A549 (cell line): ENCODE measurements at regions not wholly inside any gene's neighbourhood (a gene's known extent, or its start where the extent isn't known, plus 50 kb on each side); places are given as distances from the start of the nearest gene placed in this dataset.
A peak's percentile ranks its signal among the peaks of the same experiment; 100 is the strongest.

Experiments
- ATAC-seq, 2 experiments: fragments of 200-7000 bp in 1 of 2; fragments of >200 bp in 1 of 2; cut with Nextera tagmentation in 1 of 2; cut with Tn5 transposase in 1 of 2; 3 replicates each; pipeline versions ENCODE4 v1.8.0 to v1.9.1; 2018 to 2020; ENCODE audit warnings: mild to moderate bottlenecking in 1 of 2, moderate library complexity in 1 of 2
- CTCF ChIA-PET: fragments of 300-600 bp; sonication (Branson Sonifier 250); formaldehyde crosslinking; extraction: SDS; loops from one replicate; lab custom pipeline; 2021; ENCODE audit warnings: antibody characterized with exemption, inconsistent platforms; lab: Yijun Ruan, JAX
- POLR2A ChIA-PET: fragments of 350-600 bp; formaldehyde crosslinking; extraction: SDS; loops from one replicate; lab custom pipeline; 2021; ENCODE audit warnings: antibody characterized with exemption, inconsistent platforms; lab: Yijun Ruan, JAX
- DNase-seq, 2 experiments: peaks; one replicate each; pipeline versions ENCODE4 v3.0.0 to v3.0.0-alpha.2; 2011 to 2016; ENCODE audit warnings: low read depth in 1 of 2, low spot score in 1 of 2
- FAIRE-seq: peaks from 2 replicates; lab custom pipeline; 2011; peaks lifted over from hg19 to GRCh38; lab: Jason Lieb, UNC
- H3K27ac ChIP-seq, 2 experiments: fragments of >200 bp; sonication (Bioruptor Twin); formaldehyde crosslinking; 3 replicates each; pipeline ENCODE4 v1.5.1; 2016 to 2017
- H3K4me1 ChIP-seq: fragments of >200 bp; sonication (Bioruptor Twin); formaldehyde crosslinking; 3 replicates; pipeline ENCODE4 v1.6.1; 2016
- H3K4me2 ChIP-seq: fragments of >200 bp; sonication (Bioruptor Twin); formaldehyde crosslinking; 3 replicates; pipeline ENCODE4 v1.6.1; 2016
- H3K4me3 ChIP-seq: fragments of >200 bp; sonication (Bioruptor Twin); formaldehyde crosslinking; 3 replicates; pipeline ENCODE4 v1.5.1; 2016
- H3K9me3 ChIP-seq: fragments of >200 bp; sonication (Bioruptor Twin); formaldehyde crosslinking; 3 replicates; pipeline ENCODE4 v1.6.1; 2016
- ATOH8 ChIP-seq: fragments of 250-450 bp; sonication (Bioruptor Pico); IDR thresholded peaks from 2 replicates; pipeline ENCODE4 v1.5.0; 2020; ENCODE audit warnings: low read depth, mild to moderate bottlenecking, moderate library complexity
- BCL3 ChIP-seq: fragments of >200 bp; sonication (Bioruptor Twin); formaldehyde crosslinking; IDR thresholded peaks from 3 replicates; pipeline ENCODE4 v1.6.1; 2016
- BHLHE40 ChIP-seq: IDR thresholded peaks from 2 replicates; pipeline ENCODE4 v1.6.1; 2012; ENCODE audit warnings: low read depth, low read length, inconsistent platforms
- CBX2 ChIP-seq: fragments of 200-600 bp; sonication (generic); IDR thresholded peaks from 2 replicates; pipeline ENCODE4 v1.6.1; 2016; ENCODE audit warnings: low read depth, mild to moderate bottlenecking, borderline replicate concordance
- CEBPB ChIP-seq, 2 experiments: fragments of >200 bp in 1 of 2; sonication (Bioruptor Twin) in 1 of 2; formaldehyde crosslinking in 1 of 2; IDR thresholded peaks; 2 replicates each; pipeline ENCODE4 v1.6.1; 2012 to 2016
- CHD4 ChIP-seq: fragments of 200-600 bp; sonication (generic); IDR thresholded peaks from 2 replicates; pipeline ENCODE4 v1.6.1; 2016; ENCODE audit warnings: antibody characterized with exemption, mild to moderate bottlenecking, borderline replicate concordance
- CTCF ChIP-seq: fragments of >200 bp; sonication (Bioruptor Twin); formaldehyde crosslinking; IDR thresholded peaks from 3 replicates; pipeline ENCODE4 v1.5.1; 2016
- HOXA7 ChIP-seq: fragments of 250-450 bp; sonication (Bioruptor Pico); IDR thresholded peaks from 2 replicates; pipeline ENCODE4 v1.5.0; 2020; ENCODE audit warnings: mild to moderate bottlenecking, moderate library complexity
- HOXB13 ChIP-seq: fragments of 250-450 bp; sonication (Bioruptor Pico); IDR thresholded peaks from 2 replicates; pipeline ENCODE4 v1.5.0; 2020; ENCODE audit warnings: low read depth, mild to moderate bottlenecking, moderate library complexity
- HOXB5 ChIP-seq: fragments of 250-450 bp; sonication (Bioruptor Pico); IDR thresholded peaks from 2 replicates; pipeline ENCODE4 v1.5.0; 2020; ENCODE audit warnings: mild to moderate bottlenecking, moderate library complexity
- MAZ ChIP-seq: fragments of 150-350 bp; IDR thresholded peaks from 2 replicates; pipeline ENCODE4 v1.6.1; 2014; ENCODE audit warnings: antibody characterized with exemption, low read depth, low read length, borderline replicate concordance
- MYC ChIP-seq: IDR thresholded peaks from 2 replicates; pipeline ENCODE4 v1.6.1; 2012; ENCODE audit warnings: mild to moderate bottlenecking, inconsistent platforms, low read length, improper control_type of control experiment, borderline replicate concordance
- NR3C1 ChIP-seq: fragments of >200 bp; sonication (Bioruptor Twin); formaldehyde crosslinking; IDR thresholded peaks from 3 replicates; pipeline ENCODE4 v1.6.1; 2017
- POLR2AphosphoS2 ChIP-seq: conservative IDR thresholded peaks from 2 replicates; pipeline ENCODE4 v1.6.1; 2012; ENCODE audit warnings: low read length, improper control_type of control experiment, inconsistent platforms
- RAD21 ChIP-seq, 2 experiments: fragments of >200 bp in 1 of 2; sonication (Bioruptor Twin) in 1 of 2; formaldehyde crosslinking in 1 of 2; IDR thresholded peaks in 1 of 2; conservative IDR thresholded peaks in 1 of 2; 2 replicates in 1 of 2; 3 replicates in 1 of 2; pipeline ENCODE4 v1.6.1; 2012 to 2018; ENCODE audit warnings: inconsistent platforms in 1 of 2
- REST ChIP-seq: fragments of 200-600 bp; sonication (generic); IDR thresholded peaks from 2 replicates; pipeline ENCODE4 v1.6.1; 2016; ENCODE audit warnings: antibody characterized with exemption, mild to moderate bottlenecking, moderate library complexity
- SMC3 ChIP-seq: fragments of >200 bp; sonication (Bioruptor Twin); formaldehyde crosslinking; IDR thresholded peaks from 3 replicates; pipeline ENCODE4 v1.6.1; 2018; ENCODE audit warnings: inconsistent platforms
- ZC3H11A ChIP-seq: fragments of 450-650 bp; IDR thresholded peaks from 2 replicates; pipeline ENCODE4 v1.6.1; 2014; ENCODE audit warnings: antibody characterized with exemption, mild to moderate bottlenecking
- ZNF302 ChIP-seq: fragments of 250-450 bp; sonication (Bioruptor Pico); IDR thresholded peaks from 2 replicates; pipeline ENCODE4 v1.9.0; 2021; ENCODE audit warnings: inconsistent platforms, mild to moderate bottlenecking, moderate library complexity
- WGBS: methylation state at CpG from one replicate; pipeline ENCODE4 v1.1.6; 2017; ENCODE audit errors: missing lambda C conversion rate; 5-methylcytosine and 5-hydroxymethylcytosine counted together

- no peak overlapping the region for H3K4me2 ChIP-seq
- ATAC-seq (no peak), FAIRE-seq (no peak), DNase-seq (no peak)
- H3K9me3 ChIP-seq: no peaks in the 10 kb centered on the region
- no peaks in the 10 kb centered on the region for H3K4me1 ChIP-seq
- TF ChIP-seq HOXA7 (CRISPR knock-in tag): no peak
- no peak for TF ChIP-seq ZC3H11A
- TF ChIP-seq, all 56 proteins: peak for 0
- POLR2A ChIA-PET: no interaction called here
- CTCF ChIA-PET: no interaction called here
- no peak overlapping the region for H3K27ac ChIP-seq
- 60% methylated on average over 3 of the region's 4 CpGs for WGBS
- H3K4me3 ChIP-seq: no peak overlapping the region
Measured at GRCh38 chr2:220152281-220152935, 525.0 kb downstream of the SLC4A3 start.

GRCh38 chr2:220153118-220153517 lies 525.7 kb downstream of the SLC4A3 start:
- Histone ChIP-seq H3K4me3 (no peak overlapping the region), H3K9me3 (no peaks in the 10 kb centered on the region), H3K4me1 (no peaks in the 10 kb centered on the region), H3K27ac (no peak overlapping the region), H3K4me2 (no peak overlapping the region)
- FAIRE-seq (no peak), DNase-seq (no peak), ATAC-seq (no peak)
- WGBS: 91% methylated on average over 4 of the region's 4 CpGs
- CTCF ChIA-PET: interaction anchor here (0.7 kb wide), 1 partner anchor 9 kb away, joined by 3 read pairs; no protein-coding TSS in a partner anchor
- no peak for TF ChIP-seq HOXB13 (CRISPR knock-in tag)
- POLR2A ChIA-PET: no interaction called here

- no peak for ATAC-seq
- H3K4me2 ChIP-seq: no peak overlapping the region
- H3K9me3 ChIP-seq: no peaks in the 10 kb centered on the region
- 68% methylated on average over 1 of the region's 1 CpG for WGBS
- DNase-seq: no peak
- H3K4me1 ChIP-seq: no peaks in the 10 kb centered on the region
- ChIA-PET CTCF (interaction anchor here (1.0 kb wide), 1 partner anchor 171 kb away, joined by 4 read pairs; no protein-coding TSS in a partner anchor), POLR2A (no interaction called here)
- no peak overlapping the region for H3K4me3 ChIP-seq
- H3K27ac ChIP-seq: no peak overlapping the region
- FAIRE-seq: no peak
- no peak for TF ChIP-seq REST
- TF ChIP-seq HOXB5 (CRISPR knock-in tag): no peak
- no peak for TF ChIP-seq HOXB13 (CRISPR knock-in tag)
- no peak for TF ChIP-seq CEBPB (IDR thresholded peaks at IDR 0.05)
- TF ChIP-seq ATOH8: no peak
- 0 out of 3 replicates have a peak, but pooled peaks have one; percentile 15 for TF ChIP-seq CTCF
- no peak for TF ChIP-seq CHD4
- TF ChIP-seq MAZ: no peak
- TF ChIP-seq, all 56 proteins: peak for 1
Measured at GRCh38 chr2:220154304-220154703, 526.9 kb downstream of the SLC4A3 start.

- ATAC-seq: no peak
- CTCF ChIA-PET: interaction anchor here (0.8 kb wide), 1 partner anchor 17 kb away, joined by 3 read pairs; no protein-coding TSS in a partner anchor
- 0 out of 3 replicates have a peak, but pooled peaks cover 4% of the 10 kb centered on the region for H3K9me3 ChIP-seq
Measured at GRCh38 chr2:220157312-220157711, 529.9 kb downstream of the SLC4A3 start.

More at GRCh38 chr2:220157312-220157711, 529.9 kb downstream of the SLC4A3 start:
- no peak for FAIRE-seq
- H3K4me3 ChIP-seq: no peak overlapping the region
- no peaks in the 10 kb centered on the region for H3K4me1 ChIP-seq
- WGBS: 80% methylated on average over 3 of the region's 3 CpGs
- TF ChIP-seq SMC3: no peak
- TF ChIP-seq NR3C1: no peak
- no peak for TF ChIP-seq ZNF302
- no peak for TF ChIP-seq ZC3H11A
- TF ChIP-seq BHLHE40: no peak
- no peak for TF ChIP-seq MYC
- no peak for TF ChIP-seq BCL3
- no peak for TF ChIP-seq HOXB5 (CRISPR knock-in tag)
- no peak for TF ChIP-seq POLR2AphosphoS2
- TF ChIP-seq CBX2: no peak
- no peak for TF ChIP-seq RAD21 (conservative IDR thresholded peaks at IDR 0.05 in 1 of 2, IDR thresholded peaks at IDR 0.05 in 1 of 2)
- TF ChIP-seq, all 56 proteins: peak for 0
- POLR2A ChIA-PET: no interaction called here
- Histone ChIP-seq H3K27ac (no peak overlapping the region), H3K4me2 (no peak overlapping the region)
- no peak for DNase-seq
